GM12891 (cell line): ENCODE measurements at regions not wholly inside any gene's neighbourhood (a gene's known extent, or its start where the extent isn't known, plus 50 kb on each side); places are given as distances from the start of the nearest gene placed in this dataset.

Experiments used
- POLR2A ChIP-seq: IDR thresholded peaks from 2 replicates; pipeline ENCODE4 v1.6.1; 2011; ENCODE audit warnings: low read depth, low read length, control low read depth
- POLR2AphosphoS5 ChIP-seq: IDR thresholded peaks from 2 replicates; pipeline ENCODE4 v1.6.1; 2011; ENCODE audit warnings: low read depth, low read length, control low read depth
- SPI1 ChIP-seq: IDR thresholded peaks from 2 replicates; pipeline ENCODE4 v1.6.1; 2011; ENCODE audit warnings: low read depth, low read length, control low read depth
- TAF1 ChIP-seq: IDR thresholded peaks from 2 replicates; pipeline ENCODE4 v1.6.1; 2011; ENCODE audit warnings: low read depth, low read length, control low read depth

DNA sequence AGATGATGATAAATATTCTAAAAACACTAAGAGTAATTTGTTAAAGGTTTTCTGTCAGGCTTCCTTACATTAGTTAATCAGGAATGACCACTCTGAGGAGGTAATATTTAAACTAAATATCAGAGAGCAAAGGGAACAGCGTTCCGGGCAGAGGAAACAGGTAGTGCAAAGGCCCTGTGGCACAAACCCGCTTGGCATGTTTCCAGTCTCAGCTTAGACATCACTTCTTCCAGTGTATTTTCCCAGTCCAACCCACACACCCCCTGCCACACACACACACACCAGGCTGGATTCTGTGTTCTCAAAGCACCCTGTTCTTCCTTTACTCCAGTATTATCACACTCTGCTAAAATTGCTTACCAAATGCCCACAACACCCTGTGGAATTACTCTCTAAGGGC, 247.1 kb downstream of the RPS29 start:
- no peak for TF ChIP-seq POLR2AphosphoS5
- TF ChIP-seq SPI1 = no peak
- TF ChIP-seq TAF1 = no peak
- no peak for TF ChIP-seq POLR2A
